ENCODE measurements at regions not wholly inside any gene's neighbourhood (a gene's known extent, or its start where the extent isn't known, plus 50 kb on each side); places are given as distances from the start of the nearest gene placed in this dataset.

DNA sequence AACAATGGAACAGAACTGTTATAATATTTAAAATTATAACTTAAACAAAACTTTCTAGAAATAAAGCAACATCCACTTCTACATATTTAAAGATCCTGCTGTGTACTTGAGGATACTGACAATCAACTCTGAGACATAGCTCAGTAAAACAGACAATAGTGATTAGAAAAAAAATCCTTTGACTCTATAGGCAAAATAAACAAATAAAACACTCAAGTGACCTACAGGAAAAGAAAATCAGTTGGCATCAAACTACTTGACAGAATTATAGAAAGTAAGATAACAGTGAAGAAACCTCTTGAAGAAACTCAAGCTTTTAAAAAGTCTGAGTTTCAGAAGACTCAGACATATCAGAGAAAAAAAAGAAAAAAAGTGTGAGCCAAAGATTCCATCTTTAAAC lies 55.9 kb upstream of the THOC2 start:
- no peaks in the 10 kb centered on the region for H3K23me2 ChIP-seq (ENCODE audit: insufficient read length, low read depth, low read length, poor library complexity, severe bottlenecking)
- no peak overlapping the region for H2AK5ac ChIP-seq (ENCODE audit: insufficient read length, low read length)
- no peaks in the 10 kb centered on the region for H4K20me1 ChIP-seq (ENCODE audit: control insufficient read depth, insufficient read depth, insufficient read length)
- no peak for DNase-seq
- no peak overlapping the region for H2BK20ac ChIP-seq (ENCODE audit: low read depth, low read length, poor library complexity, severe bottlenecking)
- no peak overlapping the region for H3T11ph ChIP-seq (ENCODE audit: low read length)
- Mint-ChIP-seq H3K4me3 (no peak overlapping the region), H3K27me3 (ENCODE audit: low read depth) (no peaks in the 10 kb centered on the region), H3K4me1 (no peaks in the 10 kb centered on the region), H3K9me3 (peaks cover 8 to 57% of the 10 kb centered on the region in 2 experiments), H3K27ac (no peak overlapping the region), H3K36me3 (ENCODE audit: insufficient read depth in 1 of 3, low read depth in 3 of 3) (peaks cover 0 to 2% (median 0%) of the 10 kb centered on the region in 3 experiments; a peak in 3 of 7 replicates)
- no peak overlapping the region for H4K91ac ChIP-seq (ENCODE audit: insufficient read length, low read depth, low read length)
- no peaks in the 10 kb centered on the region for H3K79me1 ChIP-seq (ENCODE audit: insufficient read depth, low read depth, low read length, poor library complexity, severe bottlenecking)
- no peak overlapping the region for H3K4me2 ChIP-seq (ENCODE audit: insufficient read depth, insufficient read length, low read length)
- H2AFZ ChIP-seq (ENCODE audit: low read length): no peak overlapping the region
- TF ChIP-seq, protein P1, sequence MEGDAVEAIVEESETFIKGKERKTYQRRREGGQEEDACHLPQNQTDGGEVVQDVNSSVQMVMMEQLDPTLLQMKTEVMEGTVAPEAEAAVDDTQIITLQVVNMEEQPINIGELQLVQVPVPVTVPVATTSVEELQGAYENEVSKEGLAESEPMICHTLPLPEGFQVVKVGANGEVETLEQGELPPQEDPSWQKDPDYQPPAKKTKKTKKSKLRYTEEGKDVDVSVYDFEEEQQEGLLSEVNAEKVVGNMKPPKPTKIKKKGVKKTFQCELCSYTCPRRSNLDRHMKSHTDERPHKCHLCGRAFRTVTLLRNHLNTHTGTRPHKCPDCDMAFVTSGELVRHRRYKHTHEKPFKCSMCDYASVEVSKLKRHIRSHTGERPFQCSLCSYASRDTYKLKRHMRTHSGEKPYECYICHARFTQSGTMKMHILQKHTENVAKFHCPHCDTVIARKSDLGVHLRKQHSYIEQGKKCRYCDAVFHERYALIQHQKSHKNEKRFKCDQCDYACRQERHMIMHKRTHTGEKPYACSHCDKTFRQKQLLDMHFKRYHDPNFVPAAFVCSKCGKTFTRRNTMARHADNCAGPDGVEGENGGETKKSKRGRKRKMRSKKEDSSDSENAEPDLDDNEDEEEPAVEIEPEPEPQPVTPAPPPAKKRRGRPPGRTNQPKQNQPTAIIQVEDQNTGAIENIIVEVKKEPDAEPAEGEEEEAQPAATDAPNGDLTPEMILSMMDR (conservative IDR thresholded peaks at IDR 0.05): no peak
- no peak overlapping the region for H2BK15ac ChIP-seq (ENCODE audit: low read depth, low read length)
- no peaks in the 10 kb centered on the region for H3K27me3 ChIP-seq (ENCODE audit: insufficient read depth, low read length)
- no peak overlapping the region for H2BK12ac ChIP-seq (ENCODE audit: insufficient read length, low read depth, low read length)
- no peak overlapping the region for H3K27ac ChIP-seq (ENCODE audit: insufficient read length, low read depth, low read length)
- no peaks in the 10 kb centered on the region for H3K4me1 ChIP-seq (ENCODE audit: insufficient read depth, low read length)
- no peaks in the 10 kb centered on the region for H3K79me2 ChIP-seq (ENCODE audit: insufficient read depth, low read length)
- H3K9me3 ChIP-seq (ENCODE audit: control insufficient read depth, low read depth, low read length): peaks cover 10% of the 10 kb centered on the region
- no peak overlapping the region for H2BK5ac ChIP-seq (ENCODE audit: insufficient read length, low read length)
- no peak overlapping the region for H3K56ac ChIP-seq (ENCODE audit: insufficient read length, low read depth, low read length)
- H2BK120ac ChIP-seq (ENCODE audit: low read depth, low read length, poor library complexity, severe bottlenecking): no peak overlapping the region
- H4K5ac ChIP-seq (ENCODE audit: insufficient read length, low read depth, low read length): no peak overlapping the region
- no peak overlapping the region for H3K18ac ChIP-seq (ENCODE audit: insufficient read length, low read depth, low read length)
- no peak overlapping the region for H4K8ac ChIP-seq (replicated peaks; ENCODE audit: insufficient read length, low read depth, low read length)
- no peak overlapping the region for H3K14ac ChIP-seq (ENCODE audit: insufficient read depth, low read length)
- H3K9ac ChIP-seq (ENCODE audit: extremely low read depth, insufficient read length, low read length): no peak overlapping the region
- H3K4ac ChIP-seq (ENCODE audit: low read depth, low read length): no peak overlapping the region
- no peak overlapping the region for H3K23ac ChIP-seq (ENCODE audit: insufficient read length, low read depth, low read length)
